GM12872 (cell line): ENCODE measurements at regions not wholly inside any gene's neighbourhood (a gene's known extent, or its start where the extent isn't known, plus 50 kb on each side); places are given as distances from the start of the nearest gene placed in this dataset.

Experiments
- CTCF ChIP-seq: IDR thresholded peaks from 3 replicates; pipeline ENCODE4 v1.5.1; 2011; ENCODE audit warnings: low read depth, mild to moderate bottlenecking, low read length, moderate library complexity; ENCODE audit not compliant: insufficient read depth

- TF ChIP-seq CTCF: no peak
Measured at GRCh38 chr6:11486959-11487358, 50.6 kb upstream of the TMEM170B start.

- TF ChIP-seq CTCF: no peak
Measured at GRCh38 chr6:11486486-11486885, 51.1 kb upstream of the TMEM170B start.

GRCh38 chr6:11486051-11486450 is 51.5 kb upstream of the TMEM170B start:
- no peak for TF ChIP-seq CTCF

GRCh38 chr6:11485271-11485670 is 52.3 kb upstream of the TMEM170B start:
- TF ChIP-seq CTCF: no peak

GRCh38 chr6:11484441-11484840 is 53.1 kb upstream of the TMEM170B start:
- TF ChIP-seq CTCF: no peak

GRCh38 chr6:11482616-11483015 is 54.9 kb upstream of the TMEM170B start:
- TF ChIP-seq CTCF: no peak

GRCh38 chr6:11480541-11480940 is 57.0 kb upstream of the TMEM170B start:
- no peak for TF ChIP-seq CTCF

- no peak for TF ChIP-seq CTCF
Measured at GRCh38 chr6:11479296-11479695, 58.3 kb upstream of the TMEM170B start.
